ENCODE measurements at regions not wholly inside any gene's neighbourhood (a gene's known extent, or its start where the extent isn't known, plus 50 kb on each side); places are given as distances from the start of the nearest gene placed in this dataset.
"Not testable (repeated sequence)": the region's sequence is repeated elsewhere in the genome, so short reads cannot be mapped to it uniquely, and the experiment has no call there.

DNA sequence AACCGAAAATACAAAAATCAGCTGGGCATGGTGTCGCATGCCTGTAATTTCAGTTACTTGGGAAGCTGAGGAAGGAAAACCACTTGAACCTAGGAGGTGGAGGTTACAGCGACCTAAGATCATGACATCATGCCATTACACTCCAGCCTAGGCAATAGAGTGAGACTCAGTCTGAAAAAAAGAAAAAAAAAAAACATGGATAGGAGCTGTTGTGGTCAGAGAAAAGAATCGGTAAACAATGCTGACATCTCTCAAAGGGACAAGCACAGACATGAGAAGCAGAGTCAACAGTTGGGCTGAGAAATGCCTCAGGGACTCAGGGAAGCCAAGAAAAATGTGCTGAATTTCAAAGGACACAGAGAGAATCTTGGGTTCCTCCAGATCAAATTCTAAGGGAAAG, 236.9 kb upstream of the USP9Y start:
- no peak for DNase-seq

DNA sequence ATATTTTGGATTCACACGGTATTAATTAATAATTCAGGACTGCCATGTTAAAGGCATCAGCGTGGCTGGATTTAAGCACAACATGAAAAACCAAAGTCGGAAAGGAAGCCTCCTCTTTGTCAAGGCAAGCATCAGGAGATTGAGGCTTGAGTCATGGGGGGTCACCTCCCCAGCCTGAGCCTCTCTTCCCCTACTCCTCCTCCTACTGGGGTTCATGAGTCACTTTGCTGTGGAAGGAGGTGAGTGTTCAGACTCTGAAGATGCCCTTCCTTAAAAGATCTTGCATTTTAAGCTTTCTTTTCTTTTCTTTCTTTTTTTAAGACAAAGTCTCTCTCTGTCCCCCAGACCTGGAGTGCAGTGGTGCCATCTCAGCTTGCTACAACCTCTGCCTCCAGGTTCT, 235.3 kb upstream of the USP9Y start:
- no peak for DNase-seq

DNA sequence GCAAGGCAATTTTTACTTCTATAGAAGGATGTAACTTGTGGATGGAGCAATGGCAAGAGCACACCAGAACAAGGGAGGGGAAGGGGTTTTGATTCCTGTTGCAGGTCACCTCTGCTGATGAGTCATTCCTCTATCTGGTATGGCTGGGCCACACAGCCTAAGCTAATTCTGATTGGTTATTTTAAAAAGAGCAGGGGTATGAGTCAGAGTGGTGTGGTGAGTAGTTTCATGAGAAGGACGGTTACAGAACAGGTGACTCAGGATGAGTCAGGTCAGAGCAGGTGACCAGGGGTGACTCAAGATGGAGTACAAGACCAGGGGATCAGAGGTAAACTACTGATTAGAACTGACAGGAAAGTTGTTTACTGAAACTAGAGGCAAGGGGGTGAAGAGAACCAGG, 231.9 kb upstream of the USP9Y start:
- DNase-seq, result no peak

DNA sequence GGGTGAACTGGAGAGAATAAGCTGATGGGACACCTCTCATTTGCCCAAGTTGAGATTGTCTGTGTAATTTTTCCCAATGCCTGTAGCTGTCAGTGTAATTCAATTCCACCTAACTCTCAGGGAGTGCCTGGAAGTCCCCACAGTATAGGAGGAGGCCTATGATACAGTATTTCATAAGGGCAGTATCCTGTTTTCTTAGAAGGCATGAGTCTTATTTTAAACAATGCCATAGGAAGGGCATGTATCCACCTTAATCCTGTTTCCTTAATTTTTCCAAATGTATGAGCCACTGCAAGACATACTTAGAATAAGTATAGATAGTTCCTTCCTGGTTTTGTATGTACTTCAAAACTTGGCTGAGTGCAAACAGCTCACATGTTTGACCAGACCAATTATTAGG, 226.6 kb upstream of the USP9Y start:
- DNase-seq, result no peak

DNA sequence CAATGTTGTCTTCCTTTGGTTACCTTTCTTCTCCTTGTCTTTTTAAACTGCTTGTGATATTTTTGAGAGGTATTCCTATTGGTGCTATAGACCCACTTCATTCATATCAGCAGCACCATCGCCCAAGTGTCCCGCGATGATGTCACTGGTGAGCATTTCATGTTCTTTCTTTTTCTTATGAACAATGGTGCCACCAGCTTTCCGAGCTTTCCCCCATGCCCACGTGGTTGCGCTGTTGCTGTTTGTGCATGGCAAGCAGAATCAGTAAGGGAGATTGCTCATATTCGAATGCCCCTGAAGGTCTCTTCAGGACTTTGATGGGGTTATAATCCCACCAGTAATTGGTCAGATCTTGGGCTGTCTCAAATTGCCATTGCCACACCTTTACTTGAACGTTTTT, 221.6 kb upstream of the USP9Y start:
- peak in 4 of 5 donors; percentile 4 to 15 (median 10) for DNase-seq

DNA sequence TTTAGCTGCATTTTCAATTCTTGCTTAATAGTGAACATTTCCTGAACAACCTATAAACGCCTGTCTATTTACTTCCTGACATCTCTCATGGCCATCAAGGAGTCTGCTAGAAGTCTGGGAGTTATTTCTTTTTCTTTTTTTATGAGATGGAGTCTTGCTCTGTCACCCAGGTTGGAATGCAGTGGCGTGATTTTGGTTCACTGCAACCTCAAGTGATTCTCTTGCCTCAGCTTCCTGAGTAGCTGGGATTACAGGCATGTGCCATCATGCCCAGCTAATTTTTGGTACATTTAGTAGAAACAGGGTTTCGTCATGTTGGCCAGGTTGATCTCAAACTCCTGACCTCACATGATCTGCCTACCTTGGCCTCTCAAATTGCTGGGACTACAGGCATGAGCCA, 217.6 kb upstream of the USP9Y start:
- DNase-seq, result no peak

DNA sequence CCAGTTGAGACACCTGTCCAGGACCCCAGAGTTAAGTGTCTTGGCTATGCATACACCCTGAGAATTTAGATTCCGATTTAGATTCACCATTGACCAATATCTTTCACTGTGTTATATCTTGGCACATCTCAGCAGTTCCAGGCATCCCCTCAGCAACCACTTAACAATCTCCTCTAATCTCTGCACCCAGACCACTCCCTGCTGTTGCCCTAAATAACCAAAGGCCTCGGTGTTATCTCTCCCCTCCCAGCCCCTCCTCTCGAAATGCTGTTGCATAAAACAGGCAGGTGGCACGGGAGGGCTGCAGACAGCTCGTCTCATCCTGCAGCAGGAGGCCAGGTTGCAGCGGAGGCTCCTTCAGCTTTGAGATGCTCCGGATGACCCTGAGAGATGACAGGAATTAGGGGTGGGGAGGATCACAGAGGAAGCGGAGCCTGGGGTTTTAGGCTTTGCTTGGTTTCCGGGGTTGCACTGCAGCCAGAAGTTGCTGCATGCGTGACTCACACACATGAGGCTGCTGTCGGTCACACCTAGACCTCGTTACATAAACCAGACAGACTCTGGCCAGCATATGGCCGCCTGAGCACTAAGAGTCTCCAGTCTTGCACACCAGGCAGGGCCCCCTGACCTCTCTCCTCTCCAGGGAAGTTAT, 210.3 kb upstream of the USP9Y start:
- DNase-seq, result no peak

DNA sequence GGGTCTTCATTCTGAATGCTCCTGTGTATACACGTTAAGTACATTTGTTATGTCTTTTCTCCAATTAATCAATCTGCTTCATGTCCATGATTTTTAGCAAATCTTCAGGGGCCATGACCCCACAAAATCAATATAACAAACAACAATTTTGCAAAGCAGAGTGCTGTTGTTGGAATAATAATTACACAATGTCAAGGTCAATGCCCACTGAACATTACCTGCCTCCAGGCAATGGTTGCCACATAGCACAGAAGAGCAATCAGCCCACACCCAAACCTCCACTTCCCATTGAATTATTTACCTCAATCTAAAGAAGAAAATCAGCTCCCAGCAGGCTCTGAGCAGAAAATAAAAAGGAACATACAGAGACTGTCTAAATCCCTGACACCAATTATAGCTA, 208.8 kb upstream of the USP9Y start:
- DNase-seq, result no peak

DNA sequence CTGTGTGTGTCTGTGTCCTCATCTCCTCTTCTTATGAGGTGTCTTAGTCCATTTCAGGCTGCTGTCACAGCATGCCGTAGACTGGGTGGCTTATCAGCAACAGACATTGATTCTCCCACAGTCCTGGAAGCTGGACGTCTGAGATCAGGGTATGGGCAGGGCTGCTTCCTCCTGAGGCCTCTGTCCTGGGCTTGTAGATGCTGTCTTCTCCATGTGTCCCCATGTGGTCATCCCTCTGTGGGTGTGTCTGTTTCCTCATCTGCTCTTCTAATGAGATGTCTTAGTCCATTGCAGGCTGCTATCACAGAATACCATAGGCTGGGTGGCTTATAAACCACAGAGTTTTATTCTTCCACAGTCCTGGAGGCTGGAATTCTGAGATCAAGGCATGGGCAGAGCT, 205.0 kb upstream of the USP9Y start:
- DNase-seq, result no peak

DNA sequence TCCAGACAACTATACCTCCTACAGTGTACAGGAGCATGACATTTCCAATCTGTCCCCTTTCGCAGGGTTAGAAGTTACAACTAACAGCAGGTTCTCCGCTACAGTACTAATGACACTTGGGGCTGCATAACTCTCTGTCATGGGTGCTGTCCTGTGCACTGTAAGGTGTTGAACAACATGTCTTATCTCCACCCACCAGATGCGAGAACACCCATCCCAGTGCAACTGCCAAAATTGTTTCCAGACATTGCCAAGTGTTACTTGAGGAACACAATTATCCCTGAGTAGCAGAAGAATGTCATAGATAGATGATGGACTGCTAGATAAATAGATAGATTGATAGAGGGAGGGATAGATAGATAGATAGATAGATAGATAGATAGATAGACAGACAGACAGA, 200.9 kb upstream of the USP9Y start:
- DNase-seq, result no peak

DNA sequence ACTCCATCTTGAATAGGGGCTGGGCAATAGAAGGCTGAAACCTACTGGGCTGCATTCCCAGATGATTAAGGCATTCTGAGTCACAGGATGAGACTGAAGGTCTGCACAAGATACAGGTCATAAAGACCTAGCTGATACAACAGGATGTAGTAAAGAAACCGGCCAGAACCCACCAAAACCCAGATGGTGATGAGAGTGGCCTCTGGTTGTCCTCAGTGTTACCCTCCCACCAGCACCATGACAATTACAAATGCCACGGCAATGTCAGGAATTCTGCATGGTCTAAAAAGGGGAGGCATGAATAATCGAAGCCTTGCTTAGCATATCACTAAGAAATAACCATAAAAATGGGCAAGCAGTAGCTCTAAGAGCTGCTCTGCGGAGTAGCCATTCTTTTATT, 197.0 kb upstream of the USP9Y start:
- DNase-seq, result not testable (repeated sequence)

DNA sequence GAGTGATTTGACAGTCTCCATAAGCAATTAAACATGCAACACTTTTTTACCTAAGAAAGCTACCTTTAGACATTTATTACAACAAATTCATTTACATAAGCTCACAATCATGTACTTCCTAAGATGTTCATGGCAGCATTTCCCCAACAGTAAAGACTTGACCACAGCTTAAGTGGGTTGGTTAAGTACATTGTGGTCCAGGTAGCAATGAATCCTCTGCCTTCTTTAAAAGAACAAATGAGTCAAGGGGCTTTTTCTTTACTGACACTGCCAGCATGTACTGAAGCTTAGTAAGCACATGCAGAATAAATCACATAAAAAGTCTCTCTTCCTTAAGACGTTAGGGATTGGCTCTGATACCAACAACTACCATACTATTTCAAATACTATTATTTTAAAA, 183.7 kb upstream of the USP9Y start:
- DNase-seq, result no peak

DNA sequence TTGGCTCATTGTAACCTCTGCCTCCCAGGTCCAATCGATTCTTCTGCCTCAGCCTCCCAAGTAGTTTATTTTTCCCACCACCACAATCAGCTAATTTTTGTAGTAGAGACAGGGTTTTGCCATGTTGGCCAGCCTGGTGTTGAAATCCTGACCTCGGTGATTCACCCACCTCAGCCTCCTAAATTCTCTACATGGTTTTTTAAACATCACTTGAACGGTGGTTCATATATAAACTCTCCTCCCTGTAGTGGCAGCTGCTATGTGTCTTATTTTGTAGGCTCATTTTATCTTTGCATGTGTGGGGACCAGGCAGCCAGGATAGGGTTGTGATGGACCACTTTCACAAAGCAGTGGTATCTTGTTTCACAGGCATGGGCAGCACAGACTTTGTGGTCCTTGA, 175.8 kb upstream of the USP9Y start:
- DNase-seq, result no peak

DNA sequence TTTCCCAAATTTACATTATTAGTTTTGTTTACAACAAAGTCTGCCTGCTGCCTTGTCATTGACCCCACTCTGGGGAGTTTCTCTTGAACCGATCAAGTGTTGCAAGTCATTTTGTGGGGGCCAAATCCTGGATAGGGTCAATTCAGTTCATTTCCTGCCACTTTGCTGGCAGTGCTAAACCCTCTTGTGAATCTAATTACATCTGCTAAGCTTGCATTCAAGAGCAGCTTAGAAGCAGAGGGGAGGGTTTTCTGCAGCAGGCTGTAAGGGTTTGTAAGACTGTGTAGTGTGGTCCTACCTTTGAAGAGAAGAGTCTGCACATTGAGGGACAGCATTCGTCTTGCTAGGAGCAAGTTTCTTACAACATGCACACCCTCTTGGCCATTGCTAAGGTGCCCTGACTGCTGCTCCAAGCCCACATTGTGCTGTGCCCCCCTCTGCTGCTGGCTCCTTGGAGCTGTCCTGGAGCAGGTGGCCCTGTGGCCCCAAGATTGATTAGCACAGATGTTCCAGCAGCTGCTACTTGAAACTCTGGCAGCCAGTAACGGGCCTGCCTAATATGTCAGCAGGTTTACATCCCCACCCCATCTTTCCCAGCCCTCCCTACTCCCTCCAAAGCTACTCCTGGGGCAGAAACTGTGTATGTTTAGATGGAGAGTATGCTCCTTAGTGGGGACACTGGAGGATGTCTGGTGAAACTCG, 174.5 kb upstream of the USP9Y start:
- DNase-seq, result no peak

DNA sequence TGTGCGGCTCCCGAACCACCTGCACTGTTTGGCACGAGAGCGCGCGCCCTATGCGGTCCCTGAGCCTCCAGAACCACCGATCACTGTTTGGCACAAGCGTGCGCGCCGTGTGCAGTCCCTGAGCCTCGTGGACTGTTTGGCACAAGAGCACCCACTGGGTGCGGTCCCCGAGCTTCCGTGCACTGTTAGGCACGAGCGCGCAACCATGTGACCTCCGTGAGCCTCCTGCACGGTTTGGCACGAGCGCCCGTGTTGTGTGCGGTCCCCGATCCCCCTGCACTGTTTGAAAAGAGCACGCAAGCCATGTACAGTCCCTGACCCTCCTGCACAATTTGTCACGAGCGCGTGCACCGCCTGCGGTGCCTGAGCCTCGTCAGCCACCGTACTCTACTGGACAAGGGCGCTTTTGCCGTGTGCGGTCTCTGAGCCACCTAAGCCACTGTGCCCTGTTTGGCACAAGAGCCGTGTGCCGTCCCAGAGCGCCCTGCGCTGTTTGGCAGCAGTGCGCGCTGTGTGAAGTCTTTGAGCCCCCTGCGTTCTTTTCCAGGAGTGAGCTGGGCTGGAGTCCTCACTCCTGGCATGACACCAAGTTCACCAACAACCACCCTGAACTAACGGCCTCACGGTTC, 163.7 kb upstream of the USP9Y start:
- no peak for DNase-seq

DNA sequence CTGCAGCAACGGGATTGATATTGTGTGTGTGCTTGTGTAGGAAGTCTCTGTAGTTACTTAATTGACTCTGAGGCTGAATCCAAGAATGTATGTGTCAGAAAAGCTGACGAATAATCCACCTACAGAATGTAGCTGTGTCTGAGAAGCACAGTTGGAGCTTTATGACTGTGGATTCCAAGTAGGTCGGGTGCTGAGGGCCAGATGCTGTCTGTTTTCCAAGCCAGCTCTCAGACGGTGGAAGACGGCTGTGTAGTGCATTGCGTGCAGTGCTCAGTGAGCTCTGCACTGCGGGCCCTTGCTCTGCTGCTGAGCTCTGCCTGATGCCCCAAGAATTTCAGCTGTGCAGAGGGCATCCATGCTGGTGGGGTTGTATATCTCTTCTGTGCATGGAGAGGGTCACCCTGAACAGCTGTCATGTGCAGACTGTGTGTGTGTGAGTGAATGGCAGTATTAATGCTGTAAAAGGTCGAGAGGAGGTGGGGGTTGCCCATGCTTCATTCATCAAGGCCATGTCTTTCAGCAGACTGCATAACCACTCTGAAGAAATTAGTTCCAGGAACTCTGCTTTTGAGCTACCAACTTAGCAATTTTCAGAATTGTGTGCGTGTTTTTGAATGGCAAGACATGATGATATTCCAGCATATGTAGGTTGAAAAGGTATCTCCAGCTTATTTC, 154.1 kb upstream of the USP9Y start:
- DNase-seq, result no peak

DNA sequence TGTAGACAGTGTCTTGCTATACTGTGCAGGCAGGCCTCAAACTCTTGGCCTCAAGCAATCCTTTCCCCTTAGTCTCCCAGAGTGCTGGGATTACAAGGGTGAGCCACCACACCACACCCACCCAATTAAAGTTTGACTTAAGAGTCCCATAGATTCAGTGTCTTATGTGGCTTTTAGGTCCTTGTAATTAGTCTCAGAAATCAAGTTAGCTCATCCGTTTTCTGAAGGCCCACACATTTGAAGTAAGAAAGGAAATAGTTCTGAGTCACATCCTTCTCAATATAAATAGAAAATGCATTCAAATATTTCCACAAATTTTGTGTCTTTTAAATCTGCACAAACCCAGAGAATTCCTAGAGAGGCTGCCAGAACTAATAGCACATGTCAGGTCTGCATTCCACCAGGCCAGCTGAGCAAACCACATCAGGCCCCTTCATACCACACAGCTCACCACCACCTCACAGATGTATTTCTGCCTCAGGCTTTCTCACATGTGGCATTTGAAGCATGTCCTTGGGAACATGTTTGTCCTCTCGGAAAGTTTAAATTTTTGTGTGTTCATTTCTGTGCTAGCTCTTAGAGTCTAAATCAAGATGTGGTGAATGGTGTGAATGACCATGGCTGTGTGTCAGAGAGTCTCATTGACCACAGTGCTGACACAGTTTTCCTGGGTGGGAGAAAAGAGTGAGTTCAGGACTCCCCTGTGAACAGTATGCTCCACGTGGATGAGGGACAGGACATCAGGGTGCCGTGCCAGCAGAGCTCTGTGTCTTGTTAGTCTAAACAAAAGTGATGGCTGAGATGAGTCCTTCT, 148.4 kb upstream of the USP9Y start:
- DNase-seq, result no peak

DNA sequence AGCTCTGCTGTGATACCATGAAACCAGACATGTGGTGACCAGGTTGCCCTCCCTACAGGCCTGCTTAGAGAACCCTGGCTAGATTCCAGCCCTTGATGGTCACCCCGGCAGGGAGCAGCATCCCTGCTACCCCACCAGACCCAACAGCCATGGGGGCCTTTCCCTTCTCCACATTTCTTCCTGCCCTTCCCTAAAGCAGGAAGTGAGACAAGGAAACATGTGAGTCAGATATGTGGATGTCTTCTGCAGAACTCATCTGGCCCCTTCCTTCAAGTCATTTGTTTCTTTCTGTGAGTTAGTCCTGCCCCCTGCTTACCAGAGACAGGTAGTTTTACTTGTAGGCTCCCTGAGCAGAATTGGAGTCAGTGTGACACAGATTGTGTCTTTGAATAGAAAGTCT, 147.1 kb upstream of the USP9Y start:
- DNase-seq, result no peak

DNA sequence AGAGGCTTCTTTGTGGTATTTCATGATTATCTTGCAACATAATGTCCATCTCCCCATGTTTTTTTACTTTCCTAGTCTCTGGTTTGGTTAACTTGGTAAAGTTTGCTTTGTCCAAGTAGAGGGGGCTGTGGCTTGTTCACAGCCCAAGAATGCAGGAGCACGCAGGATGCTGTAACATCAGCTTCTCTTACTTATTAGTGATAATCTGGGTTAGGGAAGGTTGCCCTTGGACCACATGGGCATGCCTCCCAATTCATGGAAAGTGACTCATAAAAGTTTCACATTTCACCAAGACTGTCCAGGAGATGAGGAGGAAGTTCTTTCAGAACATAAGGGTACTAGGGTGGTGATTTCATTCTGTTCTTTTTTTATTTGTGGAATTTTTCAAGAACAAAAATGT, 146.0 kb upstream of the USP9Y start:
- no peak for DNase-seq

DNA sequence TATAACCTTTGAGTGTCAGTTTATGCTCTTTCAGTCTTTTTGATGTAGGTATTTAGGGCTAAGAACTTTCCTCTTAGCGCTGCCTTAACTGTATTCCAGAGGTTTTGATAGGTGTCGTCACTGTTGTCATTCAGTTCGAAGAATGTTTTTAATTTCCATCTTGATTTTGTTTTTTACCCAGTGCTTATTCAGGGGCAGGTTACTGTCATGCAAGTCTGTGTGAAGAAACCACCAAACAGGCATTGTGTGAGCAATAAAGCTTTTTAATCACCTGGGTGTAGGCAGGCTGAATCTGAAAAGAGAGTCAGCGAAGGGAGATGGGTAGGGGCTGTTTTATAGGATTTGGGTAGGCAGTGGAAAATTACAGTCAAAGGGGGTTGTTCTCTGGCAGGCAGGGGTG, 142.0 kb upstream of the USP9Y start:
- no peak for DNase-seq

DNA sequence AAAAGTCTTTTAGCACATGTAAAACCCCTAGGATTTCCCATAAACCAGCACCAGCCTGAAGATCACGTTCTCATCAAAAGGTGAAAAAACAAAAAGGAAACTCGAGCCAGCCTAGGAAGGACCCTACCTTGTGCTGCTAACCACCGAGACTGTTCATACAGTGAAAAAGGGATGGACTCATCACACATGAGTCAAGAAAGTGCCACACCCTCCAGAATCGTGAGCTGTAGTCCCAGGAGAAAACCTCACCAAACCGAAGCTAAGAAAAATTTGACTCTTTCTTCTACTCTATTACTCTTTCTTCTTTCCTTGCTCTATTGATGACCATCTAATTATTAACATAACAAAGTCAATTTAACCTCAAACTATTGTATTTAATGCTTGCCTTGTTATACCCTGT, 124.8 kb upstream of the USP9Y start:
- DNase-seq, result no peak

DNA sequence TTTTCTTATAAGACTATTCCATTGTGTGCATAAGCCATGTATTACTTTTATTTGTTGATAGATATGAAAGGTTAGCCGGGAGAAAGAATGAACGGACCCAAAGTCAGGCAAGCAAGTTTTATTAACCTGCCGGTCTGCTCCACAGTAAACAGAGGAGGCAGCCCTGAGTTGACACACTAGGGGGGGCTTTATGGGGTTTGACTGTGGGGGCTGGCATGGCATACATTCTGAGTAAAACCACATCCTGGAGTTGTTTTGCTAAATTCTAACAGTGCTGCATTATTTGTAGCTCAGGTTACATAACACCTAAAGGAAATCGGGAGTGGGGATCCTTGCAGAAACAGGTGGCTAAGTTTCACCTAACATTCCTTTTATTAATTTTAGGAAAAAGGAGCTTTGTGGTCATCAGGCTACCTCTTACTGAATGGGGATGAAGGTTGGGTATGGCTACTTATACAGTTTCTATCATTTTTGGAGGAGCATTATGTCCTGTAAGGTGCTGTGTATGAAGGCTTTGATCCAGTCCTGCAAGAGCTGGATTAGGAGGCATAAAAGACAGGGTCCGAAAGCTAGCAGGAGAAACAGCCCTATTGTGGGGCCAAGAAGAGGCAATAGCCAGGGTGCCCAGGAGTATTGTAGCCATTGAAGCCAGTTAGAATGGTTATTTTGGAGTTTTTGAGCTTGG, 107.4 kb upstream of the USP9Y start:
- DNase-seq, result peak in 1 of 5 donors; percentile 1
